Activated CD4-positive, alpha-beta T cell treated with anti-CD3 and anti-CD28 coated beads, Interleukin-2, amount 10 ng/mL, durations not matched to agents 7 days and 5 days (primary cell): ENCODE measurements at regions not wholly inside any gene's neighbourhood (a gene's known extent, or its start where the extent isn't known, plus 50 kb on each side); places are given as distances from the start of the nearest gene placed in this dataset.

Source experiments
- CTCF ChIA-PET: fragments of 350-600 bp; sonication (Branson Sonifier 250); formaldehyde crosslinking; loops from one replicate; lab custom pipeline; 2021; ENCODE audit warnings: antibody characterized with exemption; lab: Charles Lee
- POLR2A ChIA-PET: fragments of 350-600 bp; sonication (Branson Sonifier 250); formaldehyde crosslinking; loops from one replicate; lab custom pipeline; 2021; ENCODE audit warnings: antibody characterized with exemption; lab: Charles Lee
- DNase-seq: peaks from one replicate; pipeline ENCODE4 v3.0.0-alpha.2; 2020
- H3K27ac Mint-ChIP-seq: one replicate; pipeline ENCODE4 v1.8.0; 2021; ENCODE audit warnings: mild to moderate bottlenecking, moderate library complexity, mixed read lengths
- H3K27me3 Mint-ChIP-seq: one replicate; pipeline ENCODE4 v1.8.0; 2021; ENCODE audit warnings: mixed read lengths
- H3K36me3 Mint-ChIP-seq: one replicate; pipeline ENCODE4 v1.8.0; 2021; ENCODE audit warnings: low read depth, mixed read lengths
- H3K4me1 Mint-ChIP-seq: one replicate; pipeline ENCODE4 v1.8.0; 2021; ENCODE audit warnings: mixed read lengths
- H3K4me3 Mint-ChIP-seq: one replicate; pipeline ENCODE4 v1.8.0; 2021; ENCODE audit warnings: mild to moderate bottlenecking, moderate library complexity, mixed read lengths
- H3K9me3 Mint-ChIP-seq: one replicate; pipeline ENCODE4 v1.8.0; 2021; ENCODE audit warnings: mixed read lengths

- DNase-seq, result no peak
- Mint-ChIP-seq H3K27me3 (no peaks in the 10 kb centered on the region), H3K36me3 (no peaks in the 10 kb centered on the region), H3K4me3 (no peak overlapping the region), H3K4me1 (no peaks in the 10 kb centered on the region), H3K27ac (no peak overlapping the region), H3K9me3 (no peaks in the 10 kb centered on the region)
- POLR2A ChIA-PET, result no interaction called here
- CTCF ChIA-PET, result no interaction called here
Observed at GRCh38 chr4:36761607-36762006, 480.2 kb downstream of the DTHD1 start.

GRCh38 chr4:36763814-36764213, 480.7 kb upstream of the NWD2 start:
- Mint-ChIP-seq H3K9me3 (no peaks in the 10 kb centered on the region), H3K27me3 (no peaks in the 10 kb centered on the region), H3K4me3 (no peak overlapping the region), H3K36me3 (no peaks in the 10 kb centered on the region), H3K27ac (no peak overlapping the region), H3K4me1 (no peaks in the 10 kb centered on the region)
- no peak for DNase-seq
- ChIA-PET POLR2A (no interaction called here), CTCF (no interaction called here)

DNA sequence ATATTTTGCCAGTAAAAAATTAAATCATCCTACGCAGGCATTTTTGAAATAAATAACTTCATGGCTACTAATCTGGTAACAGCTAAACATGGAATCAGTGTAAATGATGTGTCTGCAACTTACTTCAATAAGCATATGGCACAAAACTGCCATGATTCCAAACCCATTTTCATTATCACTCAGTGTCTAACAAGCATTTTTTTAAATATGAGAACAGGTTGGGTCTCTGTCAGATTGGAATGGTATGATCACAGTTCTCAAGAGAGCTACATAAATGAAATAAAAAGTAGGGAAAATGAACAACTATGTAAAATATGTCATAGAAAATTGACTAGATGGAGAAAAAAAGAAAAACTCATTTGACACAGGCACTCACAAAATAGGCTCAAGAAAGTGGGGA, 476.9 kb upstream of the NWD2 start:
- Mint-ChIP-seq H3K4me3 (no peak overlapping the region), H3K27me3 (no peaks in the 10 kb centered on the region), H3K9me3 (no peaks in the 10 kb centered on the region), H3K36me3 (no peaks in the 10 kb centered on the region), H3K27ac (no peak overlapping the region), H3K4me1 (peaks cover 9% of the 10 kb centered on the region)
- POLR2A ChIA-PET, result no interaction called here
- CTCF ChIA-PET, result no interaction called here
- no peak for DNase-seq

DNA sequence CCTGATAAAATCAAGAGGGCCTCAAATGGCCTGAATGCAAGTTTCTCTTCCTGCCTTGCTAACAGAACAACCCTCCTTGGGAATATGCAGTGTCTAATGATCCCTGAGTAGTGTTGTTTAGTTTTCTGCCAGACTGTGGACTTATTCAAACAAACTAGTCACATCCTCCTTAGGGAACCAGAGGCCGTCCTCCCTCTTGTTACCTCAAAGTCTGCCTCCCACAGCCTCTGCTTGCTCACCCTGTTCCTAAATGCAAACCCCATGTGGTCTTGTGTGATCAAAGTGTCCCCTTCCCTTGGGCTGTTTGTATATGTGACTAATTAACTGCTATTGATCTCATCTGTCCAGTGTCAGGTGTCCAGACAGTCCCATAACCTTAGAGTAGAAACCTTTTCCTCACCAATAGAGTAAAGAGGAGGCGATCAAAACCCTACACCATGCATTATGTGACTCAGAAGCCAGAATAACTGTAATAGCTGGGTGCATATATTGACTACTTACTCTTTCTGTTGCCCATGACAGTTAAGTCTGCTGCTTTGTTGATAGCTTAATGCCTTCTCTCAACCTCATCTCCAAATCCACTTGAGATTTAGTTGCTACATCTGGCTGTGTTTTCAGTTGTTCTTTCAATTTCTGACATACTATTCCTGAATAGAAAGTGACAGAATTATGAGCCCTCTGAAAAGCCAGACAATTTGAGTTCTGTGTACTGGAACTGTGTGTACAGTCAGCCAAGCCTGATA, 473.0 kb upstream of the NWD2 start:
- Mint-ChIP-seq H3K27ac (no peak overlapping the region), H3K4me1 (peaks cover 11% of the 10 kb centered on the region), H3K4me3 (no peak overlapping the region), H3K9me3 (peaks cover 2% of the 10 kb centered on the region), H3K27me3 (no peaks in the 10 kb centered on the region), H3K36me3 (no peaks in the 10 kb centered on the region)
- DNase-seq, result no peak
- CTCF ChIA-PET, result no interaction called here
- POLR2A ChIA-PET, result no interaction called here

- Mint-ChIP-seq H3K27ac (no peak overlapping the region), H3K4me1 (peaks cover 11% of the 10 kb centered on the region), H3K9me3 (peaks cover 2% of the 10 kb centered on the region), H3K27me3 (no peaks in the 10 kb centered on the region), H3K36me3 (no peaks in the 10 kb centered on the region), H3K4me3 (no peak overlapping the region)
- ChIA-PET CTCF (no interaction called here), POLR2A (no interaction called here)
- DNase-seq, result no peak
Observed at GRCh38 chr4:36772154-36772516, 472.4 kb upstream of the NWD2 start.

GRCh38 chr4:36773467-36773866, 471.1 kb upstream of the NWD2 start:
- H3K4me1 Mint-ChIP-seq, result peaks cover 11% of the 10 kb centered on the region
- H3K27me3 Mint-ChIP-seq, result no peaks in the 10 kb centered on the region
- H3K4me3 Mint-ChIP-seq, result no peak overlapping the region
- ChIA-PET CTCF (no interaction called here), POLR2A (no interaction called here)
- DNase-seq, result no peak
- H3K9me3 Mint-ChIP-seq, result peaks cover 2% of the 10 kb centered on the region
- H3K36me3 Mint-ChIP-seq, result no peaks in the 10 kb centered on the region
- H3K27ac Mint-ChIP-seq, result no peak overlapping the region

DNA sequence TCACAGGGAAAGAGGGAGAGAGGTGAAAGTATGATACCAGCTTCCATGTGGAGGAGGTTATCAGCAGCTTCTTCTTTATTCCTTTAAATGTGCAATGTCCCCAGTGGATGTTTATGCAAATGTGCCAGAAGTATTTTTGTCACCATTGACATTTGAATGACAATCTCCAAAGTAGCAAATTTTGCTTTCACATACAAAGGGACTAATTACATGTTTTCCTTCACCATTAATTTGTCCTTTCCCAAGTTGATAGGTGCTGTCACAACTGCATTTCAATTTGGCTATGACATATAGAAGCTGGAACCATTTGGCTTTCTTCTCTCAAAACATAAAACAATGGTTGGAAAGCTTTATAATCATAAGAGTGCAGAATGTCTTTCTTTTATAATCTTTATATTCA, 469.0 kb upstream of the NWD2 start:
- Mint-ChIP-seq H3K27me3 (no peaks in the 10 kb centered on the region), H3K9me3 (peaks cover 2% of the 10 kb centered on the region), H3K36me3 (no peaks in the 10 kb centered on the region), H3K4me1 (peaks cover 11% of the 10 kb centered on the region), H3K4me3 (no peak overlapping the region), H3K27ac (no peak overlapping the region)
- ChIA-PET POLR2A (no interaction called here), CTCF (interaction anchor here (0.6 to 0.7 kb wide), 2 partner anchors 80 to 620 kb away, joined by 4 to 7 read pairs; no protein-coding TSS in a partner anchor)
- DNase-seq, result no peak

GRCh38 chr4:36779601-36780000, 464.9 kb upstream of the NWD2 start:
- no peaks in the 10 kb centered on the region for H3K27me3 Mint-ChIP-seq
- H3K9me3 Mint-ChIP-seq, result no peaks in the 10 kb centered on the region
- H3K4me3 Mint-ChIP-seq, result no peak overlapping the region
- ChIA-PET CTCF (no interaction called here), POLR2A (no interaction called here)
- DNase-seq, result no peak
- H3K36me3 Mint-ChIP-seq, result no peaks in the 10 kb centered on the region
- no peaks in the 10 kb centered on the region for H3K4me1 Mint-ChIP-seq
- no peak overlapping the region for H3K27ac Mint-ChIP-seq

GRCh38 chr4:36785973-36786372, 458.6 kb upstream of the NWD2 start:
- CTCF ChIA-PET, result no interaction called here
- POLR2A ChIA-PET, result no interaction called here
- H3K9me3 Mint-ChIP-seq, result no peaks in the 10 kb centered on the region
- no peaks in the 10 kb centered on the region for H3K36me3 Mint-ChIP-seq
- H3K4me1 Mint-ChIP-seq, result no peaks in the 10 kb centered on the region
- no peaks in the 10 kb centered on the region for H3K27me3 Mint-ChIP-seq
- no peak overlapping the region for H3K4me3 Mint-ChIP-seq
- H3K27ac Mint-ChIP-seq, result no peak overlapping the region
- DNase-seq, result no peak

DNA sequence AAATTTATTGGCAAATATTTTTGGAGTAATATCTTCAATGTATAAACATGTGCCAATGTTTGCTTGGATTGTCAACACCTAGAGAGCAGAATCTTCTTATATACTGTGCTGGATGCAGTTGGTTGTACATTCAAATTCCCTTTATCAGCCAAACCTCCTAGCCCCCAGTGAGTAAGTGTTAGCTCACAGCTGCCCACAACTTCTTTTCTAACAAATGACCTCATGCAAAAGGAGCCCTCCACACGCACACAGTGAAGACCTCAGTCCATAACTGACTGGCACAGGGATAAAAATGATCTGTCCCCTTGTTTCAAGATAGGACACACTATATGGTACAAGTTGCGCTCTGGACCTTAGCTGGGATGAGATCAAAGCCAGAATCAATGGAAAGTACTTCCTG, 458.0 kb upstream of the NWD2 start:
- ChIA-PET POLR2A (no interaction called here), CTCF (no interaction called here)
- H3K27ac Mint-ChIP-seq, result no peak overlapping the region
- H3K4me1 Mint-ChIP-seq, result no peaks in the 10 kb centered on the region
- no peak overlapping the region for H3K4me3 Mint-ChIP-seq
- no peak for DNase-seq
- H3K9me3 Mint-ChIP-seq, result no peaks in the 10 kb centered on the region
- H3K27me3 Mint-ChIP-seq, result no peaks in the 10 kb centered on the region
- H3K36me3 Mint-ChIP-seq, result no peaks in the 10 kb centered on the region

- Mint-ChIP-seq H3K4me1 (no peaks in the 10 kb centered on the region), H3K27ac (no peak overlapping the region), H3K36me3 (no peaks in the 10 kb centered on the region), H3K27me3 (no peaks in the 10 kb centered on the region), H3K4me3 (no peak overlapping the region), H3K9me3 (peaks cover 4% of the 10 kb centered on the region)
- DNase-seq, result no peak
- CTCF ChIA-PET, result no interaction called here
- POLR2A ChIA-PET, result no interaction called here
Observed at GRCh38 chr4:36794716-36795115, 449.8 kb upstream of the NWD2 start.

GRCh38 chr4:36812149-36812548, 432.4 kb upstream of the NWD2 start:
- H3K4me3 Mint-ChIP-seq, result no peak overlapping the region
- H3K27me3 Mint-ChIP-seq, result no peaks in the 10 kb centered on the region
- no peak overlapping the region for H3K27ac Mint-ChIP-seq
- H3K4me1 Mint-ChIP-seq, result no peaks in the 10 kb centered on the region
- POLR2A ChIA-PET, result no interaction called here
- H3K9me3 Mint-ChIP-seq, result no peaks in the 10 kb centered on the region
- CTCF ChIA-PET, result no interaction called here
- no peak for DNase-seq
- H3K36me3 Mint-ChIP-seq, result no peaks in the 10 kb centered on the region

DNA sequence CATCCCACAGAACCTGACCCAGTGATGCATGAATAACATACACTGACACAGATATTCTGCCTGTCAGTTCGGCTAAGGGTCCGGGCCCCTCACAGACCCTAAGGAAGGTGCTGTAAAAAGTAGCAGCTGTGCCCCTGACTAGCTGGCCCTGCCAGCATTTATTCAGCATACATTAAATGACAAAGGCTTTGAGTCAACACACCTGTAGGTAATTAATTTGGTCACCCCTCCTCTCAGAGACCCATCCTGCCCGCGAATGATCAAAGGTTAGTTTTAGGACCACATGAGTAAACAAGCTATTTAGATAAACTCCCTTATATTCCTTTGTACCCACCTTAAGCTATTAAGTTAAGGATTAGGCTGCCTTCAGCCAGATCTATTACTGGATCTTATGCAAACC, 429.0 kb upstream of the NWD2 start:
- CTCF ChIA-PET, result no interaction called here
- Mint-ChIP-seq H3K27ac (no peak overlapping the region), H3K27me3 (no peaks in the 10 kb centered on the region), H3K36me3 (no peaks in the 10 kb centered on the region), H3K4me1 (no peaks in the 10 kb centered on the region), H3K4me3 (no peak overlapping the region), H3K9me3 (no peaks in the 10 kb centered on the region)
- POLR2A ChIA-PET, result no interaction called here
- no peak for DNase-seq
